Gastrocnemius medialis (tissue), 4 donors: ENCODE measurements at regions not wholly inside any gene's neighbourhood (a gene's known extent, or its start where the extent isn't known, plus 50 kb on each side); places are given as distances from the start of the nearest gene placed in this dataset.
"Not testable (repeated sequence)": the region's sequence is repeated elsewhere in the genome, so short reads cannot be mapped to it uniquely, and the experiment has no call there.

ENCODE experiments used
- POLR2A ChIP-seq, 2 donors: fragments of 450-650 bp; IDR thresholded peaks; one replicate each; pipeline ENCODE4 v1.6.1; 2017; ENCODE audit warnings: antibody characterized with exemption in 2 of 2, mild to moderate bottlenecking in 2 of 2, moderate library complexity in 2 of 2
- TF ChIP-seq, protein P1 (sequence below), 5 experiments: fragments of 450-650 bp in 3 of 5; fragments of 200-600 bp in 2 of 5; sonication (generic) in 2 of 5; IDR thresholded peaks in 4 of 5; conservative IDR thresholded peaks in 1 of 5; 1 replicate in 4 of 5; 2 replicates in 1 of 5; pipeline ENCODE4 v1.5.1; 2016 to 2019; ENCODE audit warnings: antibody characterized with exemption in 5 of 5, mild to moderate bottlenecking in 3 of 5, moderate library complexity in 3 of 5

DNA sequence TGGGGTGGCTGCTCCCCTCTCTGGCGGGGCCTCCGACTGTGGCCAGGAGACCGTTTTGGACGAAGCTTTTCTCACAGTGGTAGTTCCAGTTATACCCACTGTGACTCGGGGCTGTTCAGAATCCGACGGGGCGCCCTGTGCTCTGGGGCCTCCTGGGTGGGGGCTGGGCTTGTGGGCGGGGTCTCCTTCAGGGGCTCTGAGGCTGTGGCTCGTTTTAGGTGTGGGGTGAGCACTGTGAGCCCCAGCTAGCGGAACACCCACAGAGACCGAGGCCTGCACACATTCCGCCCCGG is 383.4 kb downstream of the TMEM121 start:
- not testable (repeated sequence) for TF ChIP-seq POLR2A (IDR thresholded peaks at IDR 0.05)
- TF ChIP-seq, protein P1, sequence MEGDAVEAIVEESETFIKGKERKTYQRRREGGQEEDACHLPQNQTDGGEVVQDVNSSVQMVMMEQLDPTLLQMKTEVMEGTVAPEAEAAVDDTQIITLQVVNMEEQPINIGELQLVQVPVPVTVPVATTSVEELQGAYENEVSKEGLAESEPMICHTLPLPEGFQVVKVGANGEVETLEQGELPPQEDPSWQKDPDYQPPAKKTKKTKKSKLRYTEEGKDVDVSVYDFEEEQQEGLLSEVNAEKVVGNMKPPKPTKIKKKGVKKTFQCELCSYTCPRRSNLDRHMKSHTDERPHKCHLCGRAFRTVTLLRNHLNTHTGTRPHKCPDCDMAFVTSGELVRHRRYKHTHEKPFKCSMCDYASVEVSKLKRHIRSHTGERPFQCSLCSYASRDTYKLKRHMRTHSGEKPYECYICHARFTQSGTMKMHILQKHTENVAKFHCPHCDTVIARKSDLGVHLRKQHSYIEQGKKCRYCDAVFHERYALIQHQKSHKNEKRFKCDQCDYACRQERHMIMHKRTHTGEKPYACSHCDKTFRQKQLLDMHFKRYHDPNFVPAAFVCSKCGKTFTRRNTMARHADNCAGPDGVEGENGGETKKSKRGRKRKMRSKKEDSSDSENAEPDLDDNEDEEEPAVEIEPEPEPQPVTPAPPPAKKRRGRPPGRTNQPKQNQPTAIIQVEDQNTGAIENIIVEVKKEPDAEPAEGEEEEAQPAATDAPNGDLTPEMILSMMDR (IDR thresholded peaks at IDR 0.05 in 4 of 5, conservative IDR thresholded peaks at IDR 0.05 in 1 of 5), result not testable (repeated sequence)
